ENCODE measurements at regions not wholly inside any gene's neighbourhood (a gene's known extent, or its start where the extent isn't known, plus 50 kb on each side); places are given as distances from the start of the nearest gene placed in this dataset.

DNA sequence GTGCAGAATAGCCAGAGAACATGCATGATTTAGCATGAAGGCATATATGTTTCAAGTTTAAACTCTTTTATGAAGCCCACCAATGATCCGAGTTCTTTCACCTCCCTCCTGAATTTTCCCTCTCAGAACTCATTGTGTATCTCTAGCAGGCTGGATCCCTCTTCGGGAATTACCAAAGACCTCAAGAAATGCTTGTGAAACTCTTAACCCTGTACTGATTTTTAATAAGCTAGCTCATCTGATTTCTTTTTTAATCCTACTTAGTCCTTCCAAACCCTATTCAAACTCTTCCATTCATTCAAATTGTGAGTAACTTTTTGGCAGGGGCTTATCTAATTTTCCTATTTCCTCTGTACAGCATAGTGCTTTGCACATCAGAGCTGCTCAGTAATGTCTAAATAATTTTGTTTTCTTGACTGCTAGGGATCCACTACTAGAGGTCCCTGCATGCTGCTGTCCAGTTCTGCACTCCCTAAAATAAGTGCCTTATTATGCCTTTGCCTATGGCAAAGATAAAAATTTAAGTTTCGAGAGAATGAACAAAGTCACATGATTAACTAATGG lies 723.8 kb downstream of the CDH11 start:
- DNase-seq (ENCODE audit: low spot score) (no peak), ATAC-seq (ENCODE audit: insufficient number of reproducible peaks, low FRiP score, low read depth) (no peak)
- no peaks in the 10 kb centered on the region for H3K36me3 ChIP-seq
- no peak overlapping the region for H3K27ac ChIP-seq
- no peaks in the 10 kb centered on the region for H3K27me3 ChIP-seq (replicated peaks; ENCODE audit: insufficient read depth)
- H3K4me1 ChIP-seq (ENCODE audit: control insufficient read depth in 1 of 2, low read depth in 2 of 2), result peaks cover 0 to 6% of the 10 kb centered on the region in 2 donors
- no peak overlapping the region for H3K4me3 ChIP-seq
- no peaks in the 10 kb centered on the region for H3K9me3 ChIP-seq
- TF ChIP-seq CTCF (IDR thresholded peaks at IDR 0.05), result no peak

- Histone ChIP-seq H3K4me3 (no peak overlapping the region), H3K4me1 (ENCODE audit: control insufficient read depth in 1 of 2, low read depth in 2 of 2) (peaks cover 0 to 10% of the 10 kb centered on the region in 2 donors), H3K27me3 (replicated peaks; ENCODE audit: insufficient read depth) (no peaks in the 10 kb centered on the region), H3K27ac (no peak overlapping the region), H3K36me3 (no peaks in the 10 kb centered on the region), H3K9me3 (no peaks in the 10 kb centered on the region)
- DNase-seq (ENCODE audit: low spot score) (no peak), ATAC-seq (ENCODE audit: insufficient number of reproducible peaks, low FRiP score, low read depth) (no peak)
- no peak for TF ChIP-seq CTCF (IDR thresholded peaks at IDR 0.05)
These were observed 724.8 kb downstream of the CDH11 start for GRCh38 chr16:64397042-64397441.

GRCh38 chr16:64394061-64394460 lies 727.8 kb downstream of the CDH11 start:
- Histone ChIP-seq H3K27me3 (replicated peaks; ENCODE audit: insufficient read depth) (no peaks in the 10 kb centered on the region), H3K4me3 (no peak overlapping the region), H3K27ac (no peak overlapping the region), H3K36me3 (no peaks in the 10 kb centered on the region), H3K4me1 (ENCODE audit: control insufficient read depth in 1 of 2, low read depth in 2 of 2) (peaks cover 2 to 34% of the 10 kb centered on the region in 2 donors), H3K9me3 (no peaks in the 10 kb centered on the region)
- DNase-seq (ENCODE audit: low spot score) (no peak), ATAC-seq (ENCODE audit: insufficient number of reproducible peaks, low FRiP score, low read depth) (no peak)
- TF ChIP-seq CTCF (IDR thresholded peaks at IDR 0.05), result no peak

- no peaks in the 10 kb centered on the region for H3K9me3 ChIP-seq
- H3K4me3 ChIP-seq, result no peak overlapping the region
- DNase-seq (ENCODE audit: low spot score) (no peak), ATAC-seq (ENCODE audit: insufficient number of reproducible peaks, low FRiP score, low read depth) (no peak)
- no peaks in the 10 kb centered on the region for H3K27me3 ChIP-seq (replicated peaks; ENCODE audit: insufficient read depth)
- no peak for TF ChIP-seq CTCF (IDR thresholded peaks at IDR 0.05)
- no peaks in the 10 kb centered on the region for H3K36me3 ChIP-seq
- peaks cover 2 to 29% of the 10 kb centered on the region in 2 donors for H3K4me1 ChIP-seq (ENCODE audit: control insufficient read depth in 1 of 2, low read depth in 2 of 2)
- H3K27ac ChIP-seq, result no peak overlapping the region
These were observed 729.4 kb downstream of the CDH11 start for GRCh38 chr16:64392456-64392855.

DNA sequence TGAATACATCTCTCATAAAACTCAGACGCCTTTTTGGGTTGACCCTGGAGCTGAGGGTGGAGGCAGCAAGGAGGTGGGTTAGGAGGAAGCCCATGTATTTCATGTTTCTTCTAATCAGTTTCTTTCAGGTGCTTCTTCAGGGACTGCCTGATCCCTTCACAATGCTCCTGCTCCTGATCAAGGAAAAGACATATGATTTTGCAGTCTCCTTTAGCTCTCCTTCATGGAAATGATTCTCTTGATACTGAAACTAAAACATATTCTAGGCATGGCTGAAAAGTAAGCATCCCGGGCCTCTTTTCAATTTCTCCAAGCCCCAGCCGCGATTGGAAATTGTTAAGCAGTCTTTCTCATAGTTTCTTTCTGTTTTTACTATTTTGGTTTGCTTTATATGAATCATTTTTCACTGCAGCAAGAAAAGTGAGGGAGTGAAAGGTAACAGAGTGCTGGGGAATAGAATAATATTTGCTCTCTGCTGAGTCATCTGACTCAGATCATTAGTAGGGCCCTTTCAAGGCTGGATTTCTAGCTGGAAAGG lies 730.7 kb downstream of the CDH11 start:
- Histone ChIP-seq H3K9me3 (no peaks in the 10 kb centered on the region), H3K27me3 (replicated peaks; ENCODE audit: insufficient read depth) (no peaks in the 10 kb centered on the region), H3K27ac (peak overlapping the region; percentile 77 to 81), H3K4me3 (peak overlapping the region; percentile 65), H3K4me1 (ENCODE audit: control insufficient read depth in 1 of 2, low read depth in 2 of 2) (peaks cover 2 to 29% of the 10 kb centered on the region in 2 donors), H3K36me3 (no peaks in the 10 kb centered on the region)
- ATAC-seq (ENCODE audit: insufficient number of reproducible peaks, low FRiP score, low read depth), result peak; percentile 20
- no peak for DNase-seq (ENCODE audit: low spot score)
- TF ChIP-seq CTCF (IDR thresholded peaks at IDR 0.05), result no peak
